Heart right ventricle (tissue), 16 donors: ENCODE measurements at regions not wholly inside any gene's neighbourhood (a gene's known extent, or its start where the extent isn't known, plus 50 kb on each side); places are given as distances from the start of the nearest gene placed in this dataset.

Source experiments
- ATAC-seq, 8 donors: fragments of 200-7000 bp; cut with Tn5 transposase; one replicate each; pipeline ENCODE4 v1.9.1; 2020; ENCODE audit warnings: mild to moderate bottlenecking in 8 of 8, moderate library complexity in 8 of 8, moderate number of reproducible peaks in 1 of 8
- DNase-seq, 2 donors: peaks; one replicate each; pipeline ENCODE4 v3.0.0-alpha.2; 2020
- H3K27ac ChIP-seq, 10 donors: fragments of 200-600 bp; sonication (generic) in 2 of 10; one replicate each; pipeline versions ENCODE4 v1.5.0 to v1.8.0; 2020 to 2022; ENCODE audit warnings: mild to moderate bottlenecking in 3 of 10
- H3K27me3 ChIP-seq, 7 donors: fragments of 200-600 bp; one replicate each; pipeline ENCODE4 v1.8.0; 2021 to 2022; ENCODE audit warnings: mild to moderate bottlenecking in 2 of 7
- H3K36me3 ChIP-seq, 9 donors: fragments of 200-600 bp; sonication (generic) in 1 of 9; one replicate each; pipeline versions ENCODE4 v1.5.0 to v1.8.0; 2020 to 2022; ENCODE audit warnings: mild to moderate bottlenecking in 2 of 9
- H3K4me1 ChIP-seq, 9 donors: fragments of 200-600 bp; sonication (generic) in 1 of 9; one replicate each; pipeline versions ENCODE4 v1.5.0 to v1.8.0; 2020 to 2022; ENCODE audit warnings: mild to moderate bottlenecking in 4 of 9
- H3K4me3 ChIP-seq, 10 donors: fragments of 200-600 bp; sonication (generic) in 2 of 10; one replicate each; pipeline versions ENCODE4 v1.5.0 to v1.8.0; 2020 to 2022; ENCODE audit warnings: mild to moderate bottlenecking in 7 of 10, moderate library complexity in 2 of 10
- H3K9me3 ChIP-seq, 11 donors: fragments of 200-600 bp in 10 of 11; sonication (generic) in 2 of 11; one replicate each; pipeline versions ENCODE4 v1.5.0 to v1.8.0; 2013 to 2022; ENCODE audit warnings: mild to moderate bottlenecking in 2 of 11, control low read depth in 1 of 11, moderate library complexity in 1 of 11
- WGBS, 2 donors: extraction: QIAGEN DNeasy Blood & Tissue Kit; methylation state at CpG; one replicate each; pipeline ENCODE4 v1.1.7; 2013; ENCODE audit warnings: inconsistent platforms in 1 of 2; 5-methylcytosine and 5-hydroxymethylcytosine counted together
- intact Hi-C, 10 donors: fragments of 100-400 bp; cut with DNase I; formaldehyde crosslinking; loops; one replicate each; pipeline versions ENCODE4 v1.11.1 to v1.14.2; 2022
- TF ChIP-seq, protein P1 (sequence below), 9 donors: fragments of 200-600 bp; sonication (generic) in 2 of 9; IDR thresholded peaks; one replicate each; pipeline versions ENCODE4 v1.5.0 to v1.8.0; 2021 to 2022; ENCODE audit warnings: antibody characterized with exemption in 9 of 9, mild to moderate bottlenecking in 5 of 9, moderate library complexity in 1 of 9
- donor health status: Arrhythmogenic right ventricular cardiomyopathy.
- donor health status: ischemic (EF 13 %, LVEDD 7.1; RV severe dilation, severe dysfunction).
- donor health status: healthy with polysubstance abuse.
- donor health status: DM: no; HTN: yes; CAD: no.
- donor health status: DM: no; HTN: no; CAD: no.
- donor health status: ischemic (EF 25% LVEDD 6.9; RV normal size, moderate dysfunction).
- donor health status: ischemic (EF 25% LVEDD 5.7; RV mildly dilated, moderate dysfunction).
- donor health status: healthy.
- donor health status: DM: yes; HTN: yes; CAD: no.
- donor health status: Ischemic cardiomyopathy.
- donor health status: ischemic (EF 35%, LVEDD 5.7; RV mildly dilated, moderate dysfunction).
- donor health status: nonischemic (EF 11% LVEDD 7.7; RV severe dilation, severe dysfunction).
- donor health status: DM: yes; HTN: yes; CAD: no.
- donor health status: PGD.
- donor health status: ischemic (EF 29% LVEDD 5.4; RV normal size, mild dysfunction).
- donor health status: nonischemic (EF 23%, LVEDD 6.1; RV moderate dilation, normal function).

DNA sequence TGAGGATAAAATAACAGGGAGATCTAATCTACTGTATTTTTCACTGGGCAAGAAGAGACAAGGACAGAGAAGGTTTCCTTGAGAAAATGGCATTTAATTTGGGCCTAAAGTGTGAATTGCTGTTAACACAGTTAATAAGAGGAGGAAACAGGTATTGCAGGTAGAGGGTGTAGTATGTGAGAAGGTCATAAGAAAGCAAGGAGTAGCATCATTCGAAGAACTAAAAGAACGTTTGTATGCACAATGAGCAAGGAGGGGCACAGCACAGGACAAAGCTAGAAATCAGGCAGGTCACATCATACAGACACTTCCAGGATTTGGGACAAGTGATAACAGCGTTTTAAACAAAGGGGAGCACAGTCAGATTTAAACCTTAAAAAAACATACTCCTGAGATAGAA lies 85.1 kb upstream of the PLEKHA5 start:
- Histone ChIP-seq H3K27ac (no peak overlapping the region), H3K4me1 (peaks cover 0 to 11% (median 4%) of the 10 kb centered on the region in 9 donors), H3K9me3 (peaks cover 0 to 17% (median 0%) of the 10 kb centered on the region in 11 donors), H3K36me3 (no peaks in the 10 kb centered on the region), H3K4me3 (no peak overlapping the region), H3K27me3 (no peaks in the 10 kb centered on the region)
- ATAC-seq (no peak), DNase-seq (no peak)
- TF ChIP-seq, protein P1, sequence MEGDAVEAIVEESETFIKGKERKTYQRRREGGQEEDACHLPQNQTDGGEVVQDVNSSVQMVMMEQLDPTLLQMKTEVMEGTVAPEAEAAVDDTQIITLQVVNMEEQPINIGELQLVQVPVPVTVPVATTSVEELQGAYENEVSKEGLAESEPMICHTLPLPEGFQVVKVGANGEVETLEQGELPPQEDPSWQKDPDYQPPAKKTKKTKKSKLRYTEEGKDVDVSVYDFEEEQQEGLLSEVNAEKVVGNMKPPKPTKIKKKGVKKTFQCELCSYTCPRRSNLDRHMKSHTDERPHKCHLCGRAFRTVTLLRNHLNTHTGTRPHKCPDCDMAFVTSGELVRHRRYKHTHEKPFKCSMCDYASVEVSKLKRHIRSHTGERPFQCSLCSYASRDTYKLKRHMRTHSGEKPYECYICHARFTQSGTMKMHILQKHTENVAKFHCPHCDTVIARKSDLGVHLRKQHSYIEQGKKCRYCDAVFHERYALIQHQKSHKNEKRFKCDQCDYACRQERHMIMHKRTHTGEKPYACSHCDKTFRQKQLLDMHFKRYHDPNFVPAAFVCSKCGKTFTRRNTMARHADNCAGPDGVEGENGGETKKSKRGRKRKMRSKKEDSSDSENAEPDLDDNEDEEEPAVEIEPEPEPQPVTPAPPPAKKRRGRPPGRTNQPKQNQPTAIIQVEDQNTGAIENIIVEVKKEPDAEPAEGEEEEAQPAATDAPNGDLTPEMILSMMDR (IDR thresholded peaks at IDR 0.05): peak in 1 of 9 donors; percentile 7
- intact Hi-C loops: loop anchor here in 2 of 10 donors (5.0 to 10.0 kb wide), 2 partner anchors 80 to 83 kb away; partner anchors contain the start of gene PLEKHA5 (in 2 of the 2)
- 30 to 31% methylated on average over 3 of the region's 3 CpGs for WGBS, 2 donors

- 75 to 79% methylated on average over 4 of the region's 4 CpGs for WGBS, 2 donors
- Histone ChIP-seq H3K27ac (peak overlapping the region in 1 of 10 donors; percentile 27), H3K36me3 (no peaks in the 10 kb centered on the region), H3K4me3 (no peak overlapping the region), H3K4me1 (peaks cover 0 to 7% (median 0%) of the 10 kb centered on the region in 9 donors), H3K27me3 (no peaks in the 10 kb centered on the region), H3K9me3 (peaks cover 0 to 20% (median 0%) of the 10 kb centered on the region in 11 donors)
- ATAC-seq (no peak), DNase-seq (no peak)
- TF ChIP-seq, protein P1 (IDR thresholded peaks at IDR 0.05): no peak
- intact Hi-C loops: loop anchor here in 2 of 10 donors (5.0 to 10.0 kb wide), 3 partner anchors 80 to 137 kb away; partner anchors contain the start of gene PLEKHA5 (in 2 of the 2)
These were observed 84.6 kb upstream of the PLEKHA5 start for GRCh38 chr12:19044891-19045290.

DNA sequence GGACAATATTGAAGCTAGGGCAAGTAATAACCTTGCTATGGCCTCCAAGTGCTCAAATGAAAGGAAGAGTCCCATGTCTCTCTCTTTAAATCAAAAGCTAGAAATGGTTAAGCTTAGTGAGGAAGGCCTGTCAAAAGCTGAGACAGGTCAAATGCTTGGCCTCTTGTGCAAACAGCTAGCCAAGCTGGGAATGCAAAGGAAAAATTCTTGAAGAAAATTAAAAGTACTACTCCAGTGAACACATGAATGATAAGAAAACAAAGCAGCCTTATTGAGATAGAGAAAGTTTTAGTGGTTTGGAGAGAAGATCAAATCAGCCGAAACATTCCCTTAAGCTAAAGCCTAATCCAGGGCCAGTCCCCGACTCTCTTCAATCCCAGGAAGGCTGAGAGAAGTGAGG lies 84.1 kb upstream of the PLEKHA5 start:
- no peaks in the 10 kb centered on the region for H3K36me3 ChIP-seq
- peaks cover 0 to 20% (median 0%) of the 10 kb centered on the region in 11 donors for H3K9me3 ChIP-seq
- H3K27me3 ChIP-seq: no peaks in the 10 kb centered on the region
- H3K4me3 ChIP-seq: no peak overlapping the region
- 66 to 83% methylated on average over 2 of the region's 2 CpGs for WGBS, 2 donors
- H3K4me1 ChIP-seq: peaks cover 0 to 1% (median 0%) of the 10 kb centered on the region in 9 donors
- DNase-seq: no peak
- peak overlapping the region in 1 of 10 donors; percentile 27 for H3K27ac ChIP-seq
- TF ChIP-seq, protein P1 (IDR thresholded peaks at IDR 0.05): no peak
- no peak for ATAC-seq
- intact Hi-C loops: loop anchor here in 1 of 10 donors (5.0 to 10.0 kb wide), 2 partner anchors 79 to 137 kb away; partner anchors contain the start of gene PLEKHA5

GRCh38 chr12:19048943-19049342 lies 80.6 kb upstream of the PLEKHA5 start:
- no peaks in the 10 kb centered on the region for H3K4me1 ChIP-seq
- DNase-seq (no peak), ATAC-seq (no peak)
- TF ChIP-seq, protein P1 (IDR thresholded peaks at IDR 0.05): no peak
- H3K4me3 ChIP-seq: no peak overlapping the region
- 87 to 92% methylated on average over 3 of the region's 3 CpGs for WGBS, 2 donors
- peaks cover 0 to 20% (median 0%) of the 10 kb centered on the region in 11 donors for H3K9me3 ChIP-seq
- H3K27me3 ChIP-seq: no peaks in the 10 kb centered on the region
- no peak overlapping the region for H3K27ac ChIP-seq
- intact Hi-C loops: loop anchor here in 1 of 10 donors (5.0 to 10.0 kb wide), 2 partner anchors 76 to 133 kb away; partner anchors contain the start of gene PLEKHA5
- H3K36me3 ChIP-seq: no peaks in the 10 kb centered on the region
